Endothelial cell of umbilical vein (primary cell): ENCODE measurements at regions not wholly inside any gene's neighbourhood (a gene's known extent, or its start where the extent isn't known, plus 50 kb on each side); places are given as distances from the start of the nearest gene placed in this dataset.

Experiments
- CTCF ChIP-seq, 2 donors: IDR thresholded peaks; 1 replicate in 1 of 2; 2 replicates in 1 of 2; pipeline ENCODE4 v1.5.1; 2011; ENCODE audit warnings: low read length in 2 of 2, mild to moderate bottlenecking in 2 of 2, moderate library complexity in 2 of 2, control low read depth in 1 of 2, inconsistent platforms in 1 of 2, low read depth in 1 of 2; ENCODE audit not compliant: insufficient read depth in 1 of 2; ENCODE audit errors: extremely low read depth in 1 of 2
- EZH2 ChIP-seq: IDR thresholded peaks from 2 replicates; pipeline ENCODE4 v1.6.1; 2012; ENCODE audit warnings: borderline replicate concordance, low read depth, mild to moderate bottlenecking, moderate library complexity, low read length, inconsistent platforms; ENCODE audit not compliant: severe bottlenecking
- MAX ChIP-seq: IDR thresholded peaks from 2 replicates; pipeline ENCODE4 v1.6.1; 2011; ENCODE audit not compliant: insufficient read depth, insufficient read length
- POLR2A ChIP-seq: IDR thresholded peaks from 2 replicates; pipeline ENCODE4 v1.6.1; 2012; ENCODE audit warnings: low read depth, mild to moderate bottlenecking, control low read depth, low read length
- POLR2AphosphoS5 ChIP-seq: IDR thresholded peaks from 2 replicates; pipeline ENCODE4 v1.6.1; 2012; ENCODE audit warnings: low read depth, mild to moderate bottlenecking, control low read depth, low read length, moderate library complexity; ENCODE audit not compliant: insufficient read depth

GRCh38 chr11:69587454-69588090, 53.4 kb upstream of the CCND1 start:
- TF ChIP-seq POLR2AphosphoS5 = no peak
- no peak for TF ChIP-seq POLR2A
- TF ChIP-seq CTCF (IDR thresholded peaks at IDR 0.05; ENCODE audit: extremely low read depth in 1 of 2, insufficient read depth in 1 of 2, low read depth in 1 of 2, low read length in 2 of 2) = no peak
- TF ChIP-seq EZH2 = no peak
- TF ChIP-seq MAX = no peak
